Progenitor cell of endocrine pancreas (in vitro differentiated cells): ENCODE measurements at regions not wholly inside any gene's neighbourhood (a gene's known extent, or its start where the extent isn't known, plus 50 kb on each side); places are given as distances from the start of the nearest gene placed in this dataset.

Experiments
- DNase-seq: peaks from one replicate; pipeline ENCODE4 v3.0.0; 2021; ENCODE audit warnings: low spot score; ENCODE audit not compliant: unreplicated experiment
- H3K27ac Mint-ChIP-seq: 2 replicates; pipeline ENCODE4 v1.8.0; 2021; ENCODE audit warnings: mild to moderate bottlenecking, moderate library complexity, mixed read lengths
- H3K27me3 Mint-ChIP-seq: 2 replicates; pipeline ENCODE4 v1.8.0; 2021; ENCODE audit warnings: mixed read lengths
- H3K36me3 Mint-ChIP-seq: 2 replicates; pipeline ENCODE4 v1.8.0; 2022; ENCODE audit warnings: mixed read lengths; ENCODE audit not compliant: insufficient read depth
- H3K4me1 Mint-ChIP-seq: 2 replicates; pipeline ENCODE4 v1.8.0; 2021; ENCODE audit warnings: low read depth, mixed read lengths
- H3K4me3 Mint-ChIP-seq: 2 replicates; pipeline ENCODE4 v1.8.0; 2021; ENCODE audit warnings: low read depth, mild to moderate bottlenecking, moderate library complexity, mixed read lengths
- H3K9me3 Mint-ChIP-seq: 2 replicates; pipeline ENCODE4 v1.8.0; 2021; ENCODE audit warnings: low read depth, mixed read lengths
- CTCF ChIP-seq: fragments of 200-600 bp; sonication (generic); IDR thresholded peaks from one replicate; pipeline ENCODE4 v1.5.0; 2021; ENCODE audit warnings: antibody characterized with exemption, mild to moderate bottlenecking; ENCODE audit not compliant: unreplicated experiment

DNA sequence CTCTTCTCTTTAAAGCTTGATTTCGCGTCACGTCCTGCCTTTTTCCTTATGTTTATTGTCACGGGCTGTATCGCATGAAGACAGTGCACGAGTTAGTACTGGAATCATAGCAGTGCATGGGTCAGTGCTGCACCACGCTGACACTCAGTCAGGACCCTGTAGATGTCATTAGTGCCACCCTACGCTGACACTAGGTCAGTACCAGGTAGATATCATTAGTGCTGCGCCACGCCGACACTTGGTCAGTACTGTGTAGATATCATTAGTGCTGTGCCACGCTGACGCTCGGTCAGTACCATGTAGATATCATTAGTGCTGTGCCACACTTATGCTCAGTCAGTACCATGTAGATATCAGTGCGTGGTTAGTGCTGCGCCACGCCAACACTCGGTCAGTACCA is 106.2 kb upstream of the ZNF469 start:
- H3K27me3 Mint-ChIP-seq: peaks cover 6% of the 10 kb centered on the region
- no peaks in the 10 kb centered on the region for H3K36me3 Mint-ChIP-seq
- H3K9me3 Mint-ChIP-seq: peaks cover 3% of the 10 kb centered on the region
- no peak overlapping the region for H3K27ac Mint-ChIP-seq
- DNase-seq: no peak
- no peak for TF ChIP-seq CTCF
- H3K4me3 Mint-ChIP-seq: no peak overlapping the region
- peaks cover 1% of the 10 kb centered on the region for H3K4me1 Mint-ChIP-seq

DNA sequence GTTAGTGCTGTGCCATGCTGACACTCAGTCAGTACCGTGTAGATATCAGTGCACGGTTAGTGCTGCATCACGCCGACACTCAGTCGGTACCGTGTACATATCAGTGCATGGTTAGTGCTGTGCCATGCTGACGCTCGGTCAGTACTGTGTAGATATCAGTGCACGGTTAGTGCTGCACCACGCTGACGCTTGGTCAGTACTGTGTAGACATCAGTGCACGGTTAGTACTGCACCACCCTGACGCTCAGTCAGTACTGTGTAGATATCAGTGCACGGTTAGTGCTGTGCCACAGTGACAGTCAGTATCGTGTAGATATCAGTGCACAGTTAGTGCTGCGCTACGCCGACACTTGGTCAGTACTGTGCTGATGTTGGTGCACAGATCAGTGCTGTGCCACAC is 102.8 kb upstream of the ZNF469 start:
- no peaks in the 10 kb centered on the region for H3K4me1 Mint-ChIP-seq
- H3K27me3 Mint-ChIP-seq: no peaks in the 10 kb centered on the region
- H3K27ac Mint-ChIP-seq: no peak overlapping the region
- no peak for DNase-seq
- no peak overlapping the region for H3K4me3 Mint-ChIP-seq
- TF ChIP-seq CTCF: no peak
- H3K36me3 Mint-ChIP-seq: no peaks in the 10 kb centered on the region
- H3K9me3 Mint-ChIP-seq: peaks cover 11% of the 10 kb centered on the region

GRCh38 chr16:88281858-88282563 is 100.7 kb upstream of the ZNF469 start:
- DNase-seq: no peak
- peaks cover 11% of the 10 kb centered on the region for H3K9me3 Mint-ChIP-seq
- H3K4me1 Mint-ChIP-seq: no peaks in the 10 kb centered on the region
- no peaks in the 10 kb centered on the region for H3K36me3 Mint-ChIP-seq
- H3K27me3 Mint-ChIP-seq: no peaks in the 10 kb centered on the region
- no peak overlapping the region for H3K27ac Mint-ChIP-seq
- H3K4me3 Mint-ChIP-seq: no peak overlapping the region
- no peak for TF ChIP-seq CTCF

GRCh38 chr16:88282564-88283395 is 100.0 kb upstream of the ZNF469 start:
- Mint-ChIP-seq H3K4me3 (no peak overlapping the region), H3K36me3 (no peaks in the 10 kb centered on the region), H3K4me1 (no peaks in the 10 kb centered on the region), H3K27ac (no peak overlapping the region), H3K27me3 (no peaks in the 10 kb centered on the region), H3K9me3 (peaks cover 11% of the 10 kb centered on the region)
- TF ChIP-seq CTCF: no peak
- DNase-seq: no peak

DNA sequence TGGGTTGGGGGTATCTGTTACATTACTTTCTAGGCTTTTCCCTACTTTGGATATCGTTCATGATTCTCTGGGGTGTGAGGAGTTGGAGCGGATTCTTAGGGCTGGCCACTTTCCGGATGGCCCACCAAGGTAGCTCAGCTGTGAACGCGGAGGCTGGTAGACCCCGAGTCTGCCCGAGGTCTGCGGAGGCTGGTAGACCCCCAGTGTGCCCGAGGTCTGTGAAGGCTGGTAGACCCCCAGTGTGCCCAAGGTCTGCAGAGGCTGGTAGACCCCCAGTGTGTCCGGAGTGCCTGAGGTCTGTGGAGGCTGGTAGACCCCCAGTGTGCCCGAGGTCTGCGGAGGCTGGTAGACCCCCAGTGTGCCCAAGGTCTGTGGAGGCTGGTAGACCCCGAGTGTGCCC is 99.2 kb upstream of the ZNF469 start:
- Mint-ChIP-seq H3K36me3 (no peaks in the 10 kb centered on the region), H3K27me3 (no peaks in the 10 kb centered on the region), H3K4me1 (no peaks in the 10 kb centered on the region), H3K4me3 (no peak overlapping the region), H3K27ac (no peak overlapping the region), H3K9me3 (peaks cover 11% of the 10 kb centered on the region)
- TF ChIP-seq CTCF: no peak
- no peak for DNase-seq
